Testis (tissue), 2 donors: ENCODE measurements at regions not wholly inside any gene's neighbourhood (a gene's known extent, or its start where the extent isn't known, plus 50 kb on each side); places are given as distances from the start of the nearest gene placed in this dataset.

Experiments used
- DNase-seq: peaks from one replicate; pipeline ENCODE4 v3.0.0-alpha.2; 2019
- H3K27ac ChIP-seq, 2 donors: fragments of 200-600 bp; sonication (generic); one replicate each; pipeline ENCODE4 v1.5.1; 2019
- H3K27me3 ChIP-seq: fragments of 200-600 bp; sonication (generic); one replicate; pipeline ENCODE4 v1.5.1; 2019
- H3K36me3 ChIP-seq: fragments of 200-600 bp; sonication (generic); one replicate; pipeline ENCODE4 v1.5.1; 2017; ENCODE audit warnings: low read depth; ENCODE audit errors: missing control alignments
- H3K4me1 ChIP-seq: fragments of 200-600 bp; sonication (generic); one replicate; pipeline ENCODE4 v1.5.1; 2019
- H3K4me3 ChIP-seq, 2 donors: fragments of 200-600 bp; sonication (generic); one replicate each; pipeline ENCODE4 v1.5.1; 2017 to 2019
- H3K9me3 ChIP-seq: fragments of 200-600 bp; sonication (generic); one replicate; pipeline ENCODE4 v1.5.1; 2017
- CTCF ChIP-seq, 3 experiments: fragments of 450-650 bp in 2 of 3; fragments of 200-600 bp in 1 of 3; sonication (generic) in 1 of 3; IDR thresholded peaks; one replicate each; pipeline ENCODE4 v1.5.1; 2016 to 2019; ENCODE audit warnings: antibody characterized with exemption in 3 of 3, mild to moderate bottlenecking in 2 of 3, moderate library complexity in 1 of 3
- POLR2A ChIP-seq: fragments of 450-650 bp; IDR thresholded peaks from one replicate; pipeline ENCODE4 v1.6.1; 2017; ENCODE audit warnings: antibody characterized with exemption, mild to moderate bottlenecking, moderate library complexity
- WGBS, 2 donors: methylation state at CpG; one replicate each; pipeline ENCODE4 v1.1.5; 2018; 5-methylcytosine and 5-hydroxymethylcytosine counted together
- intact Hi-C: fragments of 100-400 bp; cut with DNase I; formaldehyde crosslinking; loops from one replicate; pipeline ENCODE4 v1.15.1; 2023; ENCODE audit warnings: low total_unique reads

- Histone ChIP-seq H3K4me1 (no peaks in the 10 kb centered on the region), H3K36me3 (no peaks in the 10 kb centered on the region), H3K27me3 (no peaks in the 10 kb centered on the region), H3K9me3 (no peaks in the 10 kb centered on the region), H3K27ac (no peak overlapping the region), H3K4me3 (no peak overlapping the region)
- WGBS, 2 donors = 33 to 46% methylated on average over 1 of the region's 1 CpG
- intact Hi-C loops = no loop called here
- DNase-seq = no peak
- TF ChIP-seq CTCF (IDR thresholded peaks at IDR 0.05) (no peak), POLR2A (no peak)
Measured at GRCh38 chr17:70871180-70871818, 702.0 kb downstream of the KCNJ2 start.

GRCh38 chr17:70872103-70872502 is 702.8 kb downstream of the KCNJ2 start:
- DNase-seq = no peak
- Histone ChIP-seq H3K27ac (no peak overlapping the region), H3K9me3 (no peaks in the 10 kb centered on the region), H3K36me3 (no peaks in the 10 kb centered on the region), H3K27me3 (no peaks in the 10 kb centered on the region), H3K4me3 (no peak overlapping the region), H3K4me1 (no peaks in the 10 kb centered on the region)
- WGBS, 2 donors = 48% methylated on average over 3 of the region's 3 CpGs
- TF ChIP-seq CTCF (IDR thresholded peaks at IDR 0.05) (no peak), POLR2A (no peak)
- intact Hi-C loops = no loop called here

- Histone ChIP-seq H3K36me3 (no peaks in the 10 kb centered on the region), H3K4me1 (no peaks in the 10 kb centered on the region), H3K27me3 (no peaks in the 10 kb centered on the region), H3K4me3 (no peak overlapping the region), H3K27ac (no peak overlapping the region), H3K9me3 (no peaks in the 10 kb centered on the region)
- no peak for DNase-seq
- WGBS, 2 donors = 71 to 85% methylated on average over 2 of the region's 2 CpGs
- intact Hi-C loops = no loop called here
- no peak for TF ChIP-seq POLR2A
- no peak for TF ChIP-seq CTCF (IDR thresholded peaks at IDR 0.05)
Measured at GRCh38 chr17:70875729-70876310, 706.5 kb downstream of the KCNJ2 start.

- intact Hi-C loops = no loop called here
- no peaks in the 10 kb centered on the region for H3K9me3 ChIP-seq
- no peak overlapping the region for H3K27ac ChIP-seq
- H3K4me1 ChIP-seq = no peaks in the 10 kb centered on the region
- H3K27me3 ChIP-seq = no peaks in the 10 kb centered on the region
- WGBS, 2 donors = 80 to 85% methylated on average over 2 of the region's 2 CpGs
- DNase-seq = no peak
- no peak for TF ChIP-seq POLR2A
- H3K36me3 ChIP-seq = no peaks in the 10 kb centered on the region
- no peak overlapping the region for H3K4me3 ChIP-seq
Measured at GRCh38 chr17:70878879-70879278, 709.5 kb downstream of the KCNJ2 start.

GRCh38 chr17:70879401-70879800 is 710.1 kb downstream of the KCNJ2 start:
- TF ChIP-seq POLR2A (no peak), CTCF (IDR thresholded peaks at IDR 0.05) (no peak)

More at GRCh38 chr17:70879401-70879800, 710.1 kb downstream of the KCNJ2 start:
- H3K27ac ChIP-seq = no peak overlapping the region
- intact Hi-C loops = no loop called here
- WGBS, 2 donors = 90 to 91% methylated on average over 3 of the region's 3 CpGs
- H3K36me3 ChIP-seq = no peaks in the 10 kb centered on the region
- no peaks in the 10 kb centered on the region for H3K4me1 ChIP-seq
- DNase-seq = no peak
- H3K4me3 ChIP-seq = no peak overlapping the region
- no peaks in the 10 kb centered on the region for H3K9me3 ChIP-seq
- no peaks in the 10 kb centered on the region for H3K27me3 ChIP-seq
